SK-N-SH treated with all-trans-retinoic acid at 6 μM for 48 hours (cell line): ENCODE measurements at regions not wholly inside any gene's neighbourhood (a gene's known extent, or its start where the extent isn't known, plus 50 kb on each side); places are given as distances from the start of the nearest gene placed in this dataset.

Experiments
- ATAC-seq: fragments of 200-7000 bp; cut with Tn5 transposase; 3 replicates; pipeline ENCODE4 v1.9.1; 2020; ENCODE audit warnings: mild to moderate bottlenecking, moderate library complexity
- ARNTL ChIP-seq: fragments of 450-650 bp; formaldehyde crosslinking; IDR thresholded peaks from 2 replicates; pipeline ENCODE4 v1.5.0; 2020; ENCODE audit warnings: low read depth, mild to moderate bottlenecking, moderate library complexity, borderline replicate concordance
- BACH2 ChIP-seq: fragments of 250-450 bp; sonication (Bioruptor Pico); IDR thresholded peaks from 2 replicates; pipeline ENCODE4 v1.9.0; 2021; ENCODE audit warnings: mild to moderate bottlenecking, borderline replicate concordance
- CSDC2 ChIP-seq: fragments of 250-450 bp; sonication (Bioruptor Pico); IDR thresholded peaks from 2 replicates; pipeline ENCODE4 v1.5.0; 2020; ENCODE audit warnings: mild to moderate bottlenecking, moderate library complexity
- ISL1 ChIP-seq: fragments of 250-450 bp; sonication (Bioruptor Pico); IDR thresholded peaks from 2 replicates; pipeline ENCODE4 v2.1.2; 2022; ENCODE audit warnings: mild to moderate bottlenecking, moderate library complexity
- OSR1 ChIP-seq: fragments of 250-450 bp; sonication (Bioruptor Pico); IDR thresholded peaks from 2 replicates; pipeline ENCODE4 v1.8.0; 2022; ENCODE audit warnings: moderate library complexity, mild to moderate bottlenecking, inconsistent platforms
- POU6F1 ChIP-seq: fragments of 250-450 bp; sonication (Bioruptor Pico); IDR thresholded peaks from 2 replicates; pipeline ENCODE4 v1.8.0; 2021; ENCODE audit warnings: low read depth, mild to moderate bottlenecking, moderate library complexity, borderline replicate concordance
- PPARA ChIP-seq: fragments of 250-450 bp; sonication (Bioruptor Pico); IDR thresholded peaks from 2 replicates; pipeline ENCODE4 v1.5.0; 2020; ENCODE audit warnings: mild to moderate bottlenecking, borderline replicate concordance
- RARB ChIP-seq: fragments of 250-450 bp; sonication (Bioruptor Pico); IDR thresholded peaks from 2 replicates; pipeline ENCODE4 v1.8.0; 2021; ENCODE audit warnings: mild to moderate bottlenecking, moderate library complexity
- SNAI2 ChIP-seq: fragments of 250-450 bp; sonication (Bioruptor Pico); IDR thresholded peaks from 2 replicates; pipeline ENCODE4 v1.5.0; 2020; ENCODE audit warnings: mild to moderate bottlenecking, moderate library complexity
- TCF4 ChIP-seq: fragments of 250-450 bp; sonication (Bioruptor Pico); IDR thresholded peaks from 2 replicates; pipeline ENCODE4 v1.8.0; 2021; ENCODE audit warnings: mild to moderate bottlenecking, moderate library complexity, borderline replicate concordance
- TOX ChIP-seq: fragments of 250-450 bp; sonication (Bioruptor Pico); IDR thresholded peaks from 2 replicates; pipeline ENCODE4 v1.8.0; 2021; ENCODE audit warnings: mild to moderate bottlenecking, moderate library complexity, borderline replicate concordance
- ZC3H10 ChIP-seq: fragments of 250-450 bp; sonication (Bioruptor Pico); IDR thresholded peaks from 2 replicates; pipeline ENCODE4 v1.5.1; 2021; ENCODE audit warnings: mild to moderate bottlenecking, moderate library complexity
- ZFP3 ChIP-seq: fragments of 250-450 bp; sonication (Bioruptor Pico); IDR thresholded peaks from 2 replicates; pipeline ENCODE4 v1.5.0; 2020; ENCODE audit warnings: mild to moderate bottlenecking, moderate library complexity
- ZNF565 ChIP-seq: fragments of 450-650 bp; formaldehyde crosslinking; conservative IDR thresholded peaks from 2 replicates; pipeline ENCODE4 v1.5.0; 2020; ENCODE audit warnings: low read depth, mild to moderate bottlenecking, moderate library complexity
- ZNF70 ChIP-seq: fragments of 450-650 bp; formaldehyde crosslinking; IDR thresholded peaks from 2 replicates; pipeline ENCODE4 v1.5.0; 2020; ENCODE audit warnings: mild to moderate bottlenecking, moderate library complexity
- ZNF8 ChIP-seq: fragments of 450-650 bp; formaldehyde crosslinking; IDR thresholded peaks from 2 replicates; pipeline ENCODE4 v1.5.0; 2020; ENCODE audit warnings: mild to moderate bottlenecking, moderate library complexity
- TF ChIP-seq, protein P1 (sequence below): fragments of 250-450 bp; sonication (Bioruptor Pico); IDR thresholded peaks from 2 replicates; pipeline ENCODE4 v1.5.0; 2020; ENCODE audit warnings: mild to moderate bottlenecking, moderate library complexity
- TF ChIP-seq, protein P2 (sequence below): fragments of 250-450 bp; sonication (Bioruptor Pico); IDR thresholded peaks from 2 replicates; pipeline ENCODE4 v1.5.1; 2020; ENCODE audit warnings: low read depth, mild to moderate bottlenecking, moderate library complexity
- TF ChIP-seq, protein P3 (sequence below): fragments of 250-450 bp; sonication (Bioruptor Pico); IDR thresholded peaks from 2 replicates; pipeline ENCODE4 v1.8.0; 2020; ENCODE audit warnings: mild to moderate bottlenecking, moderate library complexity, borderline replicate concordance

DNA sequence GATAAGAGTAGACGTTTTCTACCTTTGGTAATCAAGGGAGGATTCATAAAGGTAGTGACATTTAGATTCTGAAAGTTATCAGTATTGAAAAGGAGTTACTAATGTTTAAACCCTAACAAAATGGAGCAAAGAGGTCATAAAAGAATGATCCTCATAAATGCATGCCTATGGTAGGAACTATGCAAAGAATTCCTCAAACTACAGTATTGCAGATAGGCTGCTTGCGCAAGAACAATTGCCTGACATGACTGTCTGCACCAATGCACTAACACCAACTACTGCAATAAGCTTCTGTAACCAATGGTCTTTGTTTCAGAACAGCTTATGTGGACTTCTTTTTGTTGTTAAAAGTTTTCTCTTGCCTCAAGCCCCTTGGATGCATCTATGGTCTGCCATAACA, 597.3 kb upstream of the ADGRL4 start:
- TF ChIP-seq CSDC2 (CRISPR knock-in tag) (no peak), TOX (CRISPR knock-in tag) (no peak), PPARA (no peak), ISL1 (no peak; the same call in 1 of the 2 replicates), SNAI2 (no peak), ARNTL (no peak), ZNF565 (CRISPR knock-in tag) (no peak), TCF4 (CRISPR knock-in tag) (no peak), POU6F1 (CRISPR knock-in tag) (no peak), ZC3H10 (CRISPR knock-in tag) (no peak), OSR1 (CRISPR knock-in tag) (no peak), BACH2 (CRISPR knock-in tag) (no peak), ZFP3 (no peak), RARB (CRISPR knock-in tag) (no peak)
- TF ChIP-seq, protein P1, sequence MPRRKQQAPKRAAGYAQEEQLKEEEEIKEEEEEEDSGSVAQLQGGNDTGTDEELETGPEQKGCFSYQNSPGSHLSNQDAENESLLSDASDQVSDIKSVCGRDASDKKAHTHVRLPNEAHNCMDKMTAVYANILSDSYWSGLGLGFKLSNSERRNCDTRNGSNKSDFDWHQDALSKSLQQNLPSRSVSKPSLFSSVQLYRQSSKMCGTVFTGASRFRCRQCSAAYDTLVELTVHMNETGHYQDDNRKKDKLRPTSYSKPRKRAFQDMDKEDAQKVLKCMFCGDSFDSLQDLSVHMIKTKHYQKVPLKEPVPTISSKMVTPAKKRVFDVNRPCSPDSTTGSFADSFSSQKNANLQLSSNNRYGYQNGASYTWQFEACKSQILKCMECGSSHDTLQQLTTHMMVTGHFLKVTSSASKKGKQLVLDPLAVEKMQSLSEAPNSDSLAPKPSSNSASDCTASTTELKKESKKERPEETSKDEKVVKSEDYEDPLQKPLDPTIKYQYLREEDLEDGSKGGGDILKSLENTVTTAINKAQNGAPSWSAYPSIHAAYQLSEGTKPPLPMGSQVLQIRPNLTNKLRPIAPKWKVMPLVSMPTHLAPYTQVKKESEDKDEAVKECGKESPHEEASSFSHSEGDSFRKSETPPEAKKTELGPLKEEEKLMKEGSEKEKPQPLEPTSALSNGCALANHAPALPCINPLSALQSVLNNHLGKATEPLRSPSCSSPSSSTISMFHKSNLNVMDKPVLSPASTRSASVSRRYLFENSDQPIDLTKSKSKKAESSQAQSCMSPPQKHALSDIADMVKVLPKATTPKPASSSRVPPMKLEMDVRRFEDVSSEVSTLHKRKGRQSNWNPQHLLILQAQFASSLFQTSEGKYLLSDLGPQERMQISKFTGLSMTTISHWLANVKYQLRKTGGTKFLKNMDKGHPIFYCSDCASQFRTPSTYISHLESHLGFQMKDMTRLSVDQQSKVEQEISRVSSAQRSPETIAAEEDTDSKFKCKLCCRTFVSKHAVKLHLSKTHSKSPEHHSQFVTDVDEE, result no peak
- TF ChIP-seq, protein P2, sequence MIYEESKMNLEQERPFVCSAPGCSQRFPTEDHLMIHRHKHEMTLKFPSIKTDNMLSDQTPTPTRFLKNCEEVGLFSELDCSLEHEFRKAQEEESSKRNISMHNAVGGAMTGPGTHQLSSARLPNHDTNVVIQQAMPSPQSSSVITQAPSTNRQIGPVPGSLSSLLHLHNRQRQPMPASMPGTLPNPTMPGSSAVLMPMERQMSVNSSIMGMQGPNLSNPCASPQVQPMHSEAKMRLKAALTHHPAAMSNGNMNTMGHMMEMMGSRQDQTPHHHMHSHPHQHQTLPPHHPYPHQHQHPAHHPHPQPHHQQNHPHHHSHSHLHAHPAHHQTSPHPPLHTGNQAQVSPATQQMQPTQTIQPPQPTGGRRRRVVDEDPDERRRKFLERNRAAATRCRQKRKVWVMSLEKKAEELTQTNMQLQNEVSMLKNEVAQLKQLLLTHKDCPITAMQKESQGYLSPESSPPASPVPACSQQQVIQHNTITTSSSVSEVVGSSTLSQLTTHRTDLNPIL (CRISPR knock-in tag), result no peak
- ATAC-seq, result no peak

GRCh38 chr1:79599257-79599656, 592.7 kb upstream of the ADGRL4 start:
- ATAC-seq, result no peak
- TF ChIP-seq ISL1, result peak; percentile 50; the same call in 1 of the 2 replicates
- TF ChIP-seq, protein P1, result no peak

GRCh38 chr1:79595931-79596330, 589.4 kb upstream of the ADGRL4 start:
- ATAC-seq, result no peak
- TF ChIP-seq ZFP3 (no peak), ARNTL (no peak), ZNF8 (CRISPR knock-in tag) (no peak), OSR1 (CRISPR knock-in tag) (no peak), ZNF70 (CRISPR knock-in tag) (no peak)
- TF ChIP-seq, protein P3, sequence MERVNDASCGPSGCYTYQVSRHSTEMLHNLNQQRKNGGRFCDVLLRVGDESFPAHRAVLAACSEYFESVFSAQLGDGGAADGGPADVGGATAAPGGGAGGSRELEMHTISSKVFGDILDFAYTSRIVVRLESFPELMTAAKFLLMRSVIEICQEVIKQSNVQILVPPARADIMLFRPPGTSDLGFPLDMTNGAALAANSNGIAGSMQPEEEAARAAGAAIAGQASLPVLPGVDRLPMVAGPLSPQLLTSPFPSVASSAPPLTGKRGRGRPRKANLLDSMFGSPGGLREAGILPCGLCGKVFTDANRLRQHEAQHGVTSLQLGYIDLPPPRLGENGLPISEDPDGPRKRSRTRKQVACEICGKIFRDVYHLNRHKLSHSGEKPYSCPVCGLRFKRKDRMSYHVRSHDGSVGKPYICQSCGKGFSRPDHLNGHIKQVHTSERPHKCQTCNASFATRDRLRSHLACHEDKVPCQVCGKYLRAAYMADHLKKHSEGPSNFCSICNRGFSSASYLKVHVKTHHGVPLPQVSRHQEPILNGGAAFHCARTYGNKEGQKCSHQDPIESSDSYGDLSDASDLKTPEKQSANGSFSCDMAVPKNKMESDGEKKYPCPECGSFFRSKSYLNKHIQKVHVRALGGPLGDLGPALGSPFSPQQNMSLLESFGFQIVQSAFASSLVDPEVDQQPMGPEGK (CRISPR knock-in tag), result no peak
- TF ChIP-seq, protein P2 (CRISPR knock-in tag), result no peak
